Epidermal melanocyte (primary cell): ENCODE measurements at regions not wholly inside any gene's neighbourhood (a gene's known extent, or its start where the extent isn't known, plus 50 kb on each side); places are given as distances from the start of the nearest gene placed in this dataset.

Source experiments
- DNase-seq: peaks from one replicate; pipeline ENCODE4 v3.0.0; 2011; ENCODE audit warnings: low spot score; ENCODE audit not compliant: insufficient read length

- no peak for DNase-seq
Observed at GRCh38 chr11:106456647-106457046, 379.2 kb downstream of the AASDHPPT start.

GRCh38 chr11:106457727-106458126 is 380.3 kb downstream of the AASDHPPT start:
- DNase-seq: no peak

GRCh38 chr11:106459135-106459534 is 381.7 kb downstream of the AASDHPPT start:
- DNase-seq: no peak

- no peak for DNase-seq
Observed at GRCh38 chr11:106461148-106461691, 383.8 kb downstream of the AASDHPPT start.

- DNase-seq: no peak
Observed at GRCh38 chr11:106461839-106462545, 384.5 kb downstream of the AASDHPPT start.

DNA sequence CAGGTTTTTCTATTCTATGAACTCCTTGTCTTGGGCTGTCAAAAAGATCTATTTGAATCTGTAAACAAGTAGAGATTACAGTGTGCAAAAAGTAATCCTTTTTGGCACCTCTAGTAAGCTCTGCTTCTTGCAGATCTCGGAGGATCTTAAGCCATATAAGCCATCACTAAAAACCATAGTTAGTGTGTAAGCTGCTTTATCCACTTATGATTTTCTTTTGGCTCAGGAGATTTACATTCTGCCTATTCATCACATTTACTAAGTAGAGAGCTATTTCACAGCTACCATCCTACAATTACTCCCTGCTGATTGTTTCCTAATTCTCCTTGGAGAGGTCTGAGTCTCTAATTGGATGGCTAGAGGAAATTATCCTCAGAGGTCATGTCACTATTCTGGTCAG is 385.7 kb downstream of the AASDHPPT start:
- DNase-seq: no peak

DNA sequence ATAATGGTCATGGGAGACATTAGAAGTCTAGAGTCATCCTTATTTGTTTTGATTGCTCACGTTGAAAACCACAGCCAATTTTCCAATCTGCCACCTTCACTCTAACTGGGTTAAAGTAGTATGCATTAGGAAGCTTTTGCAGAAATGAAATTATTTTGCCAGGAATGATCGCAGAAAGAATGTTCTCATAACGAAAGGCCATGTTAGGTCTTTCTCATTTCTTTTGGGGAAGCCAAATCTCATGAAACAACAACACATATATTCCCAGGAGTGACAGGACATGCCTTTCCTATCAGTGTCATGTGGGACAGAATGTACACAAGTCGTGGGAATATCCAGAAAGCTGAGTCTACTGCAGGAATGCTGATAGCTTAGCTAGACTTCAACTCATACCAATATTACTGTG is 386.3 kb downstream of the AASDHPPT start:
- DNase-seq: no peak

- no peak for DNase-seq
Observed at GRCh38 chr11:106464728-106465127, 387.3 kb downstream of the AASDHPPT start.

DNA sequence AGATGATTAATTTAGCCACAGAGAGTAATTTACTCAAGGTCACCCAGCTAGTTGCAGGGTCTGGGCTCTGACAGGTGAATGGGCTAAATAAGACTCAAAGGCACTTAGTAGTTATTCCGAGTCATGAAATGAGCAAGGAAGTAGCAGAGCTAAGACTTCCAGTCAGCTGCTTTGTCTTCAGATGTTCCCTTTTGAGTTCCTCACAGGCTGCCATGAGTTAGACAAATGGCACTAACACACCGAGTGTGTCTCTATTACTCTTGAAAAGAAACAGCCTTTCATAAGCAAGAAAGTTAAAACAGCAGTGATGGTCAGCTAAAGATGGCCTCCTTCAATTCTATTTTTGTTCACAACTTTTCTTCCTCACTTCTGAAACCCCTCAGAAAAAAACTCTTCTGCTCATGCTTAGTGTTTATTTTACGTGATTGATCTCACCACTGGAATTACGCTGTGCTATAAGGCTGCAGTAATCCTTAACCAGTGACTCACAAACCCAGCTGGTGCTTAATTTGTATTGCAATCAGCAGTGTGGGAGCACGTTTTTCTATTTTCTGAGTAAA is 389.1 kb downstream of the AASDHPPT start:
- no peak for DNase-seq

DNA sequence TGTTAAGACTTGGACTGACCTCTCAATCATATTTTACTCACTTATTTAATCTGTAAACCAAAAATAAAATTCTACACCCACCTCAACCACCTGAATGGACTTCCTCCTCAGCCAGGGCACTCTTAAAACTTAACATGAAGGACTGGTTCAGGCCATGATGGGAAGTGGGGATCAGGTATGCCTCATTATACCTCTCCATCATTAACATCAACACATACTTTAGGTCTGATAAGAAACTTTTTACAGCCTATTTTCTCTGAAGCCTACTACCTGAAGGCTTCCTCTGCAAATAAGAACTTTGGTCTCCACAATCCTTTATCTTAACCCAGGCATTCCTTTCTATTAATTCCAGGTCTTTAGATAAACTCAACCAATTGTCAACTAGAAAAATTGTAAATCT is 390.0 kb downstream of the AASDHPPT start:
- no peak for DNase-seq

- DNase-seq: no peak
Observed at GRCh38 chr11:106468086-106468485, 390.6 kb downstream of the AASDHPPT start.

GRCh38 chr11:106468531-106468930 is 391.1 kb downstream of the AASDHPPT start:
- no peak for DNase-seq

DNA sequence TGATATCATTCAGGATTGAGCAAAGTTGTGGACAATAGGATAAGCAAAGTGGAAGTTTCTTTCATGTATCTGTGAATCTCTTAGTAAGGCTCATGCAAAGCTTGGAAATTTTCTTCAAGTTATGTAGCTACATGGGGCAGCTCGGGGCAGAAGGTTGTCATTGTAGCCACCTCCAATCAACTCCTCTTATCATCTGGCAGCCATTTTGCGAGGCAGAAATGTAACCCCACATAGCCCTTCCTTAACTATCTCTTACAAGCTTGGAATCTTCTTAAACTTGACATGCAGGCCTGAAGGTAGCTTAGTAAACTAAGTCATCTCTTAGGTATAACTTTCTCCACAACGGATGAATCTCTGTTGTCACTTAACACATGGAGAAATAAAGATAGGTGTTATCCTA is 392.8 kb downstream of the AASDHPPT start:
- DNase-seq: no peak

- no peak for DNase-seq
Observed at GRCh38 chr11:106471276-106471675, 393.8 kb downstream of the AASDHPPT start.

DNA sequence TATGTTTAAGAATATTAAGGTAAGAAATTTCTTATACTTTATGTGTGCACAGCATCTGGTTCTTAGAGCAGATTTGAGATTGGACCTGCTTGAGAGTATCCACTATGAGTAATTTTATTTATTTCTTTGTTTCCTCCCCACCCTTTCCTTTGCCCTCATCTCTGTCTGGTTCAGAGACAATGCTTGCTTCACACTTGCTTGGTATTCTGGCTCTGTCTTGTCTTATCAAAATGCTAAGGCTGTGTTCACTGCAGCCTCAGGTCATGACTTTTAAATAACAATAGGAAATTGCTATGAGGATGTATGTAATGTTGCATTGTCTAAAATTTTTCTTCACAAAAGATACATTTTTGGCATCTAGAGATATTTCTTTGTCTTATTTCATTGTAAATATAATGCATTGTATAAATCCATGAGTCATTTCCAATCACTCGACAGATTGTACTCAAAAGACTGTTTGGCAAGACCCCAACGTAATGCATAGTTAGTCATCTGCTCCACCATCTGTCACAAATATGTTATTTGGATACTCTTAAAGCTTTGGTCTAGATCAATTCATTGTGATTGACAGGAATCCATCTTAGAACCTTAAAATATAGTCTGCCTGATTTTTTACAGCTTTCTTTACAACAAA is 395.7 kb downstream of the AASDHPPT start:
- no peak for DNase-seq

- no peak for DNase-seq
Observed at GRCh38 chr11:106474274-106474673, 396.8 kb downstream of the AASDHPPT start.

DNA sequence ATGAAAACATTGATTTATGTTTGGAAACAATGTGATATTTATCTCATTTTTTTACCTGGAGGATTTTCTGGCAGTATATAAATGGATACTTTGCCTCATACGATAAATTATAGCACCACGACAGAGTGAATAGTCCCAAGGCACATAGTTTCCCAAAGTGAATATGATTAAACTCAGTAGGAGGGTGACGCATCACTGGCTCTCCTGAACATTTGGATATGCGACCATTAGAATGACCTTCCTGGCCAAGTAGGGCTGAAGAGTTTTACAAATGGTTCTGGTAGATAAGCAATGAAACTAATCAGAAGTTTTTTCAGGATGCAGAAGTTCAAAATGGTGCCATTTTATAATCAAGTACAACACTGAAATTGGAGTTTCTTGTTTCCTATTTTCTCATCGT is 397.7 kb downstream of the AASDHPPT start:
- no peak for DNase-seq

- DNase-seq: no peak
Observed at GRCh38 chr11:106477776-106478175, 400.3 kb downstream of the AASDHPPT start.

DNA sequence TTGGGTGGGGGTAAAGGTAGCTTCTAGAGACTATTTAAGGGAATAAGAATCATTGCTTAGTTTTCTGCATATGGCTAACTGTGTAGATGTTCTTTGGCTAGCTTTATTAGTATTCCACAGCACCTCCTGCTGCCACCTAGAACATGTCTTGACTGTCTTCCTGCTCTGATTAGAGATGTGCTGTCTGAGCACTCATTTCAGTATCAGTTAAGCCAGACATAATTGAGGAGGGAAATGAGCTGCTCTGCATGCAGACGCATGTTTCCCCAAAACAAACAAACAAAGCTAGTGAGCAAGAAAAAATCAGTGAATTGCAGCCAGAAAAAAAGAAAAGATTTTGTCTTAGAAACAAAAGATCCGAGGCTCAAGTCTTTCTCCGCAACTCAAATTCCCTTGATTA is 402.2 kb downstream of the AASDHPPT start:
- no peak for DNase-seq

GRCh38 chr11:106480581-106481190 is 403.2 kb downstream of the AASDHPPT start:
- no peak for DNase-seq

DNA sequence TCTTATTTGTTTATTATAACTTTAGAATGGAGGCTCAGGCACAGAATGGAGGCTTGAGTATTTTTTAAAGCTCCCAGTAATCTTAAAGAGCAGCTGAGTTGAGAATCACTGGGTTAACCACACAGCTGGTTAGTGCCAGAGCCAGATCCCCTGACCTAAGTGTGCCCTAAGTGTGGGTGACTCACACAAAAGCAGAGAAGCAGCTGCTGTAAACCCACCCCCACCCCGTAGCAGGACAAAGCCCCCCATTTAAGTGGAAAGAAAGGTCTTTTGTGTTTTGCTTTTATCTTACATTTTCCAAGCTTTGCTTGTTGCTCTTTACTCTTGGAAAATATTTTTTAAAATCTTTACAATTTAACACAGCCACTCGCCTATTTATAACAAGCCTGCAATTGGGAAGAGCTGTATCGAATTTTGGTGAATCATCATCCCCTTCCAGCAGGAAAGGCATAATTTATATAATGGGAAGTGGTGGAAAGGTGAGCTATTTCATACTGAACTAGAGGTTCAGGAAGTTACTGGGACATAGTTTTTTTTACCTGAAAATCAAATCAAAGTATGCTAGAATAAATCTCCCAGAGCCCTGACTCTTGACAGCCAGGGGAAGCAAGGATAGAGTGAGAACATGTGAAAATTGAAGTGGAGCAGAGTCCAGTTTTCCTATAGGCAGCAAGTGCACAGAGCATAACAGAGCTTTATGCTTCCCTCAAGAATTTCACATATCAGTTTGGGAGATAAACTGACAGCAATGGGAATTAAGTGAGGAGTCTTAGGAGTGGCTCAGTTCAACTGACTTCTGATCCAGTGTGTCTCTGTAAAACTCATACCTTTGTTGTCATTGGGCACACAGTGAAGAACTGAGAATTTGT is 405.7 kb downstream of the AASDHPPT start:
- peak; percentile 35 for DNase-seq
